HG03095 (cell line): ENCODE measurements at regions not wholly inside any gene's neighbourhood (a gene's known extent, or its start where the extent isn't known, plus 50 kb on each side); places are given as distances from the start of the nearest gene placed in this dataset.

Source experiments
- ATAC-seq: cut with Tn5 transposase; IDR thresholded peaks from one replicate; pipeline ENCODE4 v1.9.1; 2021; ENCODE audit warnings: moderate library complexity; ENCODE audit not compliant: unreplicated experiment

- no peak for ATAC-seq
Measured at GRCh38 chr3:76582098-76582497, 457.8 kb upstream of the ROBO2 start.

- no peak for ATAC-seq
Measured at GRCh38 chr3:76582632-76583378, 457.1 kb upstream of the ROBO2 start.

GRCh38 chr3:76585794-76586392, 454.0 kb upstream of the ROBO2 start:
- no peak for ATAC-seq

- ATAC-seq, result no peak
Measured at GRCh38 chr3:76586471-76586870, 453.4 kb upstream of the ROBO2 start.

GRCh38 chr3:76610150-76610549, 429.7 kb upstream of the ROBO2 start:
- ATAC-seq, result no peak

- ATAC-seq, result no peak
Measured at GRCh38 chr3:76615719-76616118, 424.2 kb upstream of the ROBO2 start.

- ATAC-seq, result no peak
Measured at GRCh38 chr3:76624164-76624563, 415.7 kb upstream of the ROBO2 start.

GRCh38 chr3:76627236-76627635, 412.7 kb upstream of the ROBO2 start:
- no peak for ATAC-seq

- no peak for ATAC-seq
Measured at GRCh38 chr3:76631251-76631650, 408.6 kb upstream of the ROBO2 start.

GRCh38 chr3:76638006-76638405, 401.9 kb upstream of the ROBO2 start:
- no peak for ATAC-seq

GRCh38 chr3:76643623-76644304, 396.1 kb upstream of the ROBO2 start:
- no peak for ATAC-seq

GRCh38 chr3:76644305-76644675, 395.6 kb upstream of the ROBO2 start:
- ATAC-seq, result no peak

GRCh38 chr3:76645724-76646123, 394.2 kb upstream of the ROBO2 start:
- ATAC-seq, result no peak

- no peak for ATAC-seq
Measured at GRCh38 chr3:76646921-76647562, 392.9 kb upstream of the ROBO2 start.

- ATAC-seq, result no peak
Measured at GRCh38 chr3:76651784-76652183, 388.1 kb upstream of the ROBO2 start.

GRCh38 chr3:76652524-76652923, 387.4 kb upstream of the ROBO2 start:
- no peak for ATAC-seq

- ATAC-seq, result no peak
Measured at GRCh38 chr3:76653640-76654251, 386.2 kb upstream of the ROBO2 start.

GRCh38 chr3:76656531-76657070, 383.3 kb upstream of the ROBO2 start:
- ATAC-seq, result no peak

- no peak for ATAC-seq
Measured at GRCh38 chr3:76657909-76658308, 382.0 kb upstream of the ROBO2 start.

- ATAC-seq, result no peak
Measured at GRCh38 chr3:76661527-76662250, 378.2 kb upstream of the ROBO2 start.
